IPS DF 19.7 (cell line): ENCODE measurements at regions not wholly inside any gene's neighbourhood (a gene's known extent, or its start where the extent isn't known, plus 50 kb on each side); places are given as distances from the start of the nearest gene placed in this dataset.

ENCODE experiments used
- DNase-seq: peaks from one replicate; pipeline ENCODE4 v3.0.0-alpha.2; 2013; ENCODE audit warnings: low read depth, low spot score

DNA sequence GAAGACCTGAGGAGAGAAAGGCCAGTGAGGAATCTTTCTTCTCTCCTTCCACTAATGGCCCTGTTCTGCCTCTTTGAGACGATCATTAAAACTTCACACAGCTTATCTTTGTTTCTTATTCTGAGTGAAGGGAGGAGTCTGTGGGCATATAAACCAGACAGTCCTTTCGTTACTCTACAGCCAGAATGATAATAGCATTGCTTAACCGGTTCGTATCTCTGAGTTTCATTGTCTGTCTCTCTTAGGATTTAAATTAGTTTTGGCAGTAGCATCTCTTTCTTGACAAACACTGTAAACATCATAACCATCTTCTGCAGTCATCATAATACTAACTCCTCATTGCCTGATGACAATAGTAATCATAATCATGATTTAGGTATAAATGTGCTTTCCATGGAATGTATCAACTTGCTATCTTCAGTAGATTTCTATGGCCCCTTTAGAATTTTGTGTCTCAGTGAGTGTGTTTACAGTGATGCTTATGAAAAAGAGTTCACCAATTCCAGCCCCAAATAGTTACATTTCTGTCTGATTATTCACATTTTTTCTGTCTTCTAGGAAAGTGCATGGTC is 618.8 kb upstream of the KLF4 start:
- DNase-seq, result no peak

GRCh38 chr9:108105885-108106284 is 616.3 kb upstream of the KLF4 start:
- no peak for DNase-seq

GRCh38 chr9:108104991-108105390 is 615.4 kb upstream of the KLF4 start:
- no peak for DNase-seq

DNA sequence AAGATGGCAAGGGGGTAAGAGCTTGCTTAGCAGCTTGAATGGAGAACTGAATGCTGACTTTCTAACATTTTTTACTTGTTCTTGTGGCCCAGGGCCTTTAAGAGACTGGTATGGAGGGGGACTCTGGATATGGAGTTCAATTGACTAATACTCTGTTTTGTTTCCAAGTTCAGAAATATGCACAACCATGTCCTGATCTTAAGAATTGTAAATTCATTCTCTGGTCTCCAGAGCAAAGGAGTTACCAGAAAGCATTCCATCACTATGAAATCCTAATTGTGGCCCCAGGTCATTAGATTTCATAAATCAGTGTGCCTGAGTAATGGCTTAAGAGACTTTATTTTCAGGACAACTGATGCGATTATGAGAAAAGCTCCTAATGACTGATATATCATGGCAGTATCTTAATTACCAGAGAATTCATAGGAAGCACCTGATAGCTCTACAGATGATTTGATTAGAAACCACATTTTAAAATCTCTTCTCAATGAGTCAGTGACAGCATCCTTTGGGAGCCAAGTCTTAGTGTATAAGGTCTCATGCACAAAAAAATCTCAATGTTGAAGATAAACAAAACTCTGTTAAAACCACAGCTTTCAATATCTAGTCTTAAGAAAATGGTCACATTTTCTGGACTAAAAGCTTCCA is 613.6 kb upstream of the KLF4 start:
- no peak for DNase-seq

DNA sequence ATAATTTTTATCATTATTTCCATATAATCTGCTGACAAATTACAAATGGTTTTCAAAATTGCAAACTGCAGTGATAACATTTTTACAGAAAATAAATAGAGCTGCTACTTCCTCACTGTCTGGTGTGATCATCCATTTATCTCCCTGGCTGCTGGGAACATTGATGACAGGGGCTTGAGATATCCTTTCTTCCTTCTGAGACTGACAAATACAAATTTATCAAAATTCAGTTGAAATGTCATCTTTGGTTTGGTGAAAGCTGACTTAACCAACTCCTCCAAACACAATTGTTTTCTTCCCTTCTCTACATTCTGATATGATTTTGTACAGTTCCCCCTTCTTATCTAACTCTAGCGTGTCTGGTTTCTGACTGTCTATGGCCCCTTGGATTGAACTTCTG is 611.8 kb upstream of the KLF4 start:
- DNase-seq, result no peak

DNA sequence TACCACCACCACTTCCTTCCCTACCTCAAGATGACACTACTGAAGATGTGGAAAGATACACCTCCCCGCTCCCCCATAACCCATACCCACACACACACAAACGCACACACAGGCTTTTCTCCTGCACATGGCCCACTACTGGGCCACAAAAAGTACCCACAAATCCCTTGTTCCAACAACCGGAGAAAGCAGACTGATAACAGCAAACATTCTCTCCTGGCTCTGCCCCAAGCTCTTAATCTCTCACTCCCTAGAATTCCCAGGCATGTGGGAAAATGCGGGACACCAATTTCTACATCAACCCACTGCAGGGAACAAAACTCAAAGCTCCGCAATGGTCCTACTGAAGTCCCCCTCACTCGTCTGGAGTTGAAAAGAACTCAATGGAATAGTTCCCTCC is 611.0 kb upstream of the KLF4 start:
- DNase-seq, result no peak

- DNase-seq, result no peak
Measured at GRCh38 chr9:108099854-108100253, 610.3 kb upstream of the KLF4 start.

DNA sequence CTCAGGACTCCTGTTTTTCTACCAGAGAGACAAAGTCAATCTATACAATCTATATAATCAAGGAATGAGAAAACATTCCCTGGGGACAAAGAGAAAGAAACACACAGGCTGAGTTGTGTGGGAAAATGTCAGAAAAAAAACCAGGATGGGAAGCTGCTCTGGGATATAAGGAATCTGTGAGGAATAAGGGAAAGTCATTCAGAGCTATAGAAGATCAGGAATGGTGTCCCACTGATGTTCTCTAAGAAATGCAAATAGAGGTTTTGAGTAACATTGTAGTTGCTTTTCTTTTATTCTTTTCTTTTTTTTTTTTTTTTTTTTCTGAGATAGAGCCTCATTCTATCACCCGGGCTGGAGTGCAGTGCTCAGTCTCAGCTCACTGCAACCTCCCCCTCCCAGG is 605.9 kb upstream of the KLF4 start:
- DNase-seq, result peak; percentile 48

DNA sequence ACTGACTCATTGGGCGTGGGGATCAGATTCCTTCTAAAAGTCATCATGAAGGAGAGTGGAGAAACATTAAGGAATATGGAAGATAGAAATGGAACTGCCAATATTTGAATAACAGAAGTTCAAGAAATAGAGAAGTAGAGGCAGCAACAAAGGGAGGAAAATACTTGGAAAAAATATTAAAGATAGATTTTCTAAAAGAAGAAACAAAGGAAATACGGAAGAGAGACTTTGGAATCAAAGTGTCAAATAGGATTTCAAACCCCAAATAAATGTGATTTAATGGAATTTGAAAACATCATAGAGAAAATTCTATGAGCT is 605.1 kb upstream of the KLF4 start:
- DNase-seq, result no peak

DNA sequence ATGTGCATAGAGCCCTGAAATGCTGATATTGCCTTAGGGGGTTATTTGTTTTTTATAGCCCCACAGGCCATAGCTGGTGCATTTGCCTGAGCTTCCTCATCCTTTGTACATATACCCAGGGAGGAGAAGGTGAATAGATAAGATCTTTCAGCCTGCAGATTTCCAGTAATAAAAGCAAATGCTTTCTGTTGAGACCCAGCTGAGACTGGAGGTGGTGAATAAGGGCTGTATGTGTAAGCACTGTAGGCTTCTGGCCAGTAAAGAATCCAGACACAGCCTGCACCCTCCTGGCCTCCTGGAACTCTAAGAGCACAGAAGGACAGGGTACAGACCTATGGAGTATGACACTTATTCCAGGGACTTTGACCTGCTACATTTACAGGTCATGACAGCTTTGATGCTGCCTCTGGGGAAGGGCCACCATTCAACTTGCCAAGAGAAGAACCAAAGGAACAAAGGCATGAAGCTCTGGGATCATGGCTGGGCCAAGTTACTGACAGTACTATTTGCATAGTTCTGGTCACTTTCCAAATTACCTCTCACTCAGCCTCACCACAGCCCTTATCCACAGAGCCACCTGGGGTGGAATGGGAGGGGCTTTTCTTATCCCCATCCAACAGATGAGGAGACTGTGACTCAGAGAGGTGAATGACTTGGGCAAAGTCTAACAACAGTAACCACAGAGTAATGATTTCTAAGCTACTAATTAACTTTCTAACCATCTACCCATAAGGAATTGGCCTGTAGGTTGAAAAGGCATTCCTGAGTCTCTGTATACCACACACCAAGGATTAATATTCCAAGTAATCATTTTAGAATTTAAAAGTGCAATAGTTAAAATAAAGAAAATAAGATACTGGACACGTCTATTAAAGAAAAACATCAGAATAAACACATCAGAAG is 604.5 kb upstream of the KLF4 start:
- no peak for DNase-seq

DNA sequence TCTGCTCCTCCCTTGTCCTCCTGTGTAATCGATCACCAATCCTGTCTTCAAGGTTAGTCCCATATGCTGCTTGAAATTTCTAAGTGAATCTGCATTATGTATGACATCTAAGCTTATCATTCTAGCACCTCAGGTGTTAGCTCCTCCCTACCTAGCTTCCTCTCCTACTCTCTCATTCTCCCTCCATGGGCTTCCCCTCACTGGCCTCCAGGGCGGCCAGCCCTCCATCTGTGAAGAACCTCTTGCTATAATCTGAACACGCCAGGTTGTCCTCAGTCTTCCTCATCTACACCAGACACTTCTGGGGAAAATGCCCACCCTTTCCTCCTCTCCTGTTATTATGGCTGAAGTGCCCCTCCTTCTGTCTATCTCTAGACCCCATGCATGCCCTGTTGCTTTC is 599.3 kb upstream of the KLF4 start:
- DNase-seq, result no peak

DNA sequence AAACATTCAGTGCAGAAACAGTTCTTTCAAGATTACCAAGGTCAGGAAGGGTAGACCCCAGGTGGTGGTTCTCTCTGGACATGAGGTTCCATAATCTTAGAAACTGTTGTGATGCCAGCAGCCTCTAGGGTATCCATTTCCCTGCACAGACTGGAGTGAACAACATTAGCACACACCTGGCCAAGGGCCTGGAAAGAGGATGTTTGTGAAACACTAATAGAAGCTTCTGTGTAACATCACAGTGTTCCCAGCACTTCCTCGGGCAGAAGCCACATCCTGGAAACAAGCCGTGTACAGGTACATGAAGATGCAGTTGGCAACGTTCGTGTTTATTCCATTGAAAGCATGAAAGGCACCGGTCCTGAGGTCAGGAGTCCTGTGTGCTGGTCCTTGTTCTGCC is 598.2 kb upstream of the KLF4 start:
- no peak for DNase-seq

DNA sequence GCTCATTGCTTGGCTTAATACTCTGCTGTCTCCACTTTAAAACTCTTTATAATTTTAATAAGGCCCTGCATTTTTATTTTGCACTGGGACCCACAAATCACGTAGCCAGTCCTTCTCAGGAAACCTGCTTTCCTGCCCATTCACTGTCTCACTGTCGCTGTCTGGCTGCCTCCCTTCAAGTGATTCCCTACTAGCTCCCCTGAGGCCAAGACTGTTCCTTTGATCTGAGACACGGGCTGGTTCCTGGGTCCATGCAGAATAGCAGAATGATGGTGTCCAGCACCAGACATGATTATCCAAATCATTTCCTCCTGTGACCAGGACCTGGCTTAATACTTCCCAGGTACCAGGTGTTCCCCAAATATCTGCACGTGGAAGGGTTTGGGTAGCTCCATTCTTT is 597.1 kb upstream of the KLF4 start:
- DNase-seq, result no peak

DNA sequence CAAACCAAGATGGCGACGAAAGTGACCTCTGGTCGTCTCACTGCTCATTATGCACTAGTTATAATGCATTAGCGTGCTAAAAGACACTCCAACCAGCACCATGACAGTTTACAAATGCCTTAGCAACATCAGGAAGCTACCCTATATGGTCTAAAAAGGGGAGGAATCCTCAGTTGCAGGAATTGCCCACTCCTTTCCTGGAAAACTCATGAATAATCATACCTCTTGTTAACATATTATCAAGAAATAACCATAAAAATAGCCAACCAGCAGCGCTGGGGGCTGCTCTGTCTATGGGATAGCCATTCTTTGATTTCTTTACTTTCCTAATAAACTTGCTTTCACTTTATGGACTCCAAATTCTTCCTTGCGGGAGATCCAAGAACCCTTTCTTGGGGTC is 595.7 kb upstream of the KLF4 start:
- no peak for DNase-seq

- no peak for DNase-seq
Measured at GRCh38 chr9:108083796-108084352, 594.3 kb upstream of the KLF4 start.

DNA sequence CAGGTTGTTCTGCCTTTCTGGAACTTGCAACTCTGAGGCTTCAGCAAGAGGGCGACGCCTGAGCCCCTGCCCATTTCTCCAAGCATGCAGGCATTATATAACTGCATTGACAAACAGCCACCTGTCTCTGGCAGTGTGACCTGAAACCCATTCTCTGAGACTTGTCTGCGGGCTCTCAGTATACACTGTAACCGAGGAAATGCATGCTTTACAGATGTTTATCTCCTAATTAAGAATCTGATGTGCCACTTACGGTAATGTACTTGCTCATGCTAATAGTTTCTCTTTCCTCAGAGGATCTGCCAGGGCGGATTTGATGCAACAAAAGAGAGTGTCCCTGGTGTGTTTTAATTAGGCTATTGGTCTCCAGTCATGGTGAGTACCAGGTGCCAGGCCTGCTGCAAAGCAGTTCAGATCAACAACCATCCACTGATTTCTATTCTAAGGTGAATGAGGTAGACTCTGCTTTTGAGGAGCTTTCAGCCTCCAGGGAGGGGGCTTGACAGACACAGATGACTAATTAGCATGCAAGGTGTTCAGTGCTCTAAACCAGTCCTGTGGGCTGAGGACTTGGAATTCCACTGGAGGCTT is 593.7 kb upstream of the KLF4 start:
- DNase-seq, result no peak

GRCh38 chr9:108081112-108081511 is 591.5 kb upstream of the KLF4 start:
- DNase-seq, result no peak

DNA sequence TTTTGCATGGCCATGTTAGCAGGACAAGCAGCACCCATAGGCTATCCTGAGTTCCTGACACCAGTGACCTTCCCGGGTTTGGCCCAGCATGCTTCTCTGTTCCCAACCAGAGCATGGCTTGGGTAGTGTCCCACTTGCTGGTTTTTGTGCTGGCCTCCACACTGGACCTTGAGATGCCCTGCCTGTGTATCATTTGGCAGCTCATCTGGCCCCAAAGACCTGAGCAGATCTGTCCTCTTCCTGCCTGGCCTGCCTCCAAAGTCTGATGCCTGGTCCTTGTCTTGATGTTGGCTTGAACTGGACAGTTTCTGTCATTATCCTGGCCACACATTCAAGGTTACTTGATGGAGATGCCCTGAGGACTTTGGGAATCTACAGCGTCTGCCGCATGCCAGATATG is 590.7 kb upstream of the KLF4 start:
- no peak for DNase-seq

- DNase-seq, result no peak
Measured at GRCh38 chr9:108078811-108079210, 589.2 kb upstream of the KLF4 start.

GRCh38 chr9:108078375-108078774 is 588.8 kb upstream of the KLF4 start:
- no peak for DNase-seq

- no peak for DNase-seq
Measured at GRCh38 chr9:108077556-108077955, 588.0 kb upstream of the KLF4 start.

DNA sequence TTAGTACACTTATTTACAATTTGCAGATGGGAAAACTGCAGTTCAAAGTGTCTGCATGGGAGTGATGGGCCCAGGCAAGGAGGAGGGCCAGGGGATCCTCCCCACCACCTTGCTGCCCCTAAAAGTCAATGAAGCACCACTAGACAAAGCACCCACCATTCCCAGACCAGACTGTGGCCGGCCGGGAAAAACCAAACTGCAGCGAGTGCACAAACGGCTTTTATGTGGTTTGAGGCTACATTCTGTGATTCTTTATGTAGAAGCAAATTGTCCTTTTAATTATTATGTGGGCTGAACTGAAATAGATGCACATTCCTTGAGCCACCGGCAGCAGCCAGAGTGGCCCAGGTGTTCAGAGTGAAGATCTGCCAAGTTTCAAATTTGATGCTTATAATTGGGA is 585.3 kb upstream of the KLF4 start:
- DNase-seq, result no peak
